IMR-90 (cell line): ENCODE measurements at regions not wholly inside any gene's neighbourhood (a gene's known extent, or its start where the extent isn't known, plus 50 kb on each side); places are given as distances from the start of the nearest gene placed in this dataset.

Source experiments
- ATAC-seq: fragments of 200-7000 bp; cut with Tn5 transposase; 2 replicates; pipeline ENCODE4 v1.9.1; 2020; ENCODE audit warnings: low read depth, mild to moderate bottlenecking, moderate library complexity
- BruUV-seq: library from RNA; stranded (reverse); fragments of 400-500 nt; replicated peaks from 2 replicates; lab custom pipeline; 2021; lab: Mats Ljungman, UMichigan
- CTCF ChIA-PET: fragments of 300-600 bp; formaldehyde crosslinking; extraction: SDS; loops from one replicate; lab custom pipeline; 2021; ENCODE audit warnings: antibody characterized with exemption; lab: Yijun Ruan, JAX
- POLR2A ChIA-PET: fragments of 300-600 bp; sonication (Branson Sonifier 250); formaldehyde crosslinking; loops from one replicate; lab custom pipeline; 2022; ENCODE audit warnings: antibody characterized with exemption; ENCODE audit not compliant: unreplicated experiment; lab: Charles Lee
- DNase-seq: peaks from one replicate; pipeline ENCODE4 v3.0.0; 2013
- H2AFZ ChIP-seq: replicated peaks from 2 replicates; pipeline ENCODE3; 2013; ENCODE audit warnings: low read length, mild to moderate bottlenecking; ENCODE audit not compliant: poor library complexity
- H2AK5ac ChIP-seq: 2 replicates; pipeline ENCODE4 v1.6.1; 2013; ENCODE audit warnings: low read depth, low read length, inconsistent platforms
- H2AK9ac ChIP-seq: replicated peaks from 2 replicates; pipeline ENCODE3; 2013; ENCODE audit warnings: mild to moderate bottlenecking, low read depth, low read length, moderate library complexity; ENCODE audit not compliant: poor library complexity
- H2BK120ac ChIP-seq: 2 replicates; pipeline ENCODE4 v1.6.1; 2013; ENCODE audit warnings: low read depth, low read length, inconsistent platforms
- H2BK15ac ChIP-seq: 3 replicates; pipeline ENCODE4 v1.6.1; 2013; ENCODE audit warnings: low read depth, low read length, inconsistent platforms
- H2BK20ac ChIP-seq: 2 replicates; pipeline ENCODE4 v1.6.1; 2013; ENCODE audit warnings: low read depth, mild to moderate bottlenecking, inconsistent platforms, low read length, moderate library complexity
- H2BK5ac ChIP-seq: 2 replicates; pipeline ENCODE4 v1.6.1; 2013; ENCODE audit warnings: mild to moderate bottlenecking, low read depth, low read length, inconsistent platforms; ENCODE audit not compliant: poor library complexity, severe bottlenecking
- H3K14ac ChIP-seq: replicated peaks from 2 replicates; pipeline ENCODE4 v1.6.1; 2013; ENCODE audit warnings: low read depth, low read length, inconsistent platforms
- H3K18ac ChIP-seq: 2 replicates; pipeline ENCODE4 v1.6.1; 2013; ENCODE audit warnings: low read depth, low read length, control low read depth
- H3K23ac ChIP-seq: 2 replicates; pipeline ENCODE4 v1.6.1; 2013; ENCODE audit warnings: low read depth, low read length, inconsistent platforms
- H3K27ac ChIP-seq: 2 replicates; pipeline ENCODE4 v1.5.1; 2013; ENCODE audit warnings: mild to moderate bottlenecking, control low read depth, low read length; ENCODE audit not compliant: insufficient read depth
- H3K27me3 ChIP-seq: 2 replicates; pipeline ENCODE4 v1.6.1; 2013; ENCODE audit warnings: low read length; ENCODE audit not compliant: control insufficient read depth, insufficient read depth
- H3K36me3 ChIP-seq: 2 replicates; pipeline ENCODE4 v1.6.1; 2013; ENCODE audit warnings: low read length, mixed read lengths; ENCODE audit not compliant: control insufficient read depth, insufficient read depth
- H3K4ac ChIP-seq: 2 replicates; pipeline ENCODE4 v1.6.1; 2013; ENCODE audit warnings: low read depth, low read length, inconsistent platforms
- H3K4me1 ChIP-seq: 2 replicates; pipeline ENCODE4 v1.6.1; 2013; ENCODE audit warnings: low read length, mixed read lengths; ENCODE audit not compliant: control insufficient read depth, insufficient read depth
- H3K4me2 ChIP-seq: 2 replicates; pipeline ENCODE4 v1.6.1; 2013; ENCODE audit warnings: low read depth, mild to moderate bottlenecking, control low read depth, low read length, moderate library complexity
- H3K4me3 ChIP-seq: 2 replicates; pipeline ENCODE4 v1.5.1; 2013; ENCODE audit warnings: low read depth, mild to moderate bottlenecking, control low read depth, low read length, moderate library complexity; ENCODE audit not compliant: insufficient read depth
- H3K56ac ChIP-seq: 2 replicates; pipeline ENCODE4 v1.6.1; 2013; ENCODE audit warnings: low read length, inconsistent platforms; ENCODE audit not compliant: insufficient read depth; ENCODE audit errors: extremely low read depth
- H3K79me1 ChIP-seq, 2 experiments: 2 replicates each; pipeline ENCODE4 v1.6.1; 2013; ENCODE audit warnings: low read length in 2 of 2, inconsistent platforms in 1 of 2, low read depth in 1 of 2
- H3K9ac ChIP-seq: 2 replicates; pipeline ENCODE4 v1.6.1; 2013; ENCODE audit warnings: low read depth, low read length, control low read depth
- H3K9me1 ChIP-seq: 2 replicates; pipeline ENCODE4 v1.6.1; 2013; ENCODE audit warnings: low read length, inconsistent platforms; ENCODE audit not compliant: insufficient read depth
- H3K9me3 ChIP-seq: 2 replicates; pipeline ENCODE4 v1.6.1; 2013; ENCODE audit warnings: low read length; ENCODE audit not compliant: control insufficient read depth, insufficient read depth
- H4K20me1 ChIP-seq: 2 replicates; pipeline ENCODE4 v1.6.1; 2013; ENCODE audit warnings: low read length, inconsistent platforms; ENCODE audit not compliant: insufficient read depth
- H4K5ac ChIP-seq: 2 replicates; pipeline ENCODE4 v1.6.1; 2013; ENCODE audit warnings: mild to moderate bottlenecking, low read depth, low read length, control low read depth
- H4K8ac ChIP-seq, 2 experiments: 2 replicates each; pipeline ENCODE4 v1.6.1; 2013; ENCODE audit warnings: low read depth in 2 of 2, low read length in 2 of 2, control low read depth in 1 of 2, inconsistent platforms in 1 of 2
- H4K91ac ChIP-seq: 2 replicates; pipeline ENCODE4 v1.6.1; 2013; ENCODE audit warnings: low read depth, low read length, inconsistent platforms; ENCODE audit not compliant: insufficient read depth
- BHLHE40 ChIP-seq: fragments of 150-350 bp; IDR thresholded peaks from 2 replicates; pipeline ENCODE4 v1.6.1; 2016; ENCODE audit warnings: mild to moderate bottlenecking, low read depth, low read length
- FOS ChIP-seq: fragments of 150-350 bp; IDR thresholded peaks from 2 replicates; pipeline ENCODE4 v1.6.1; 2016; ENCODE audit warnings: low read depth, low read length
- MAFK ChIP-seq: IDR thresholded peaks from 2 replicates; pipeline ENCODE4 v1.6.1; 2012; ENCODE audit warnings: low read depth, low read length, improper control_type of control experiment
- MAZ ChIP-seq: IDR thresholded peaks from 2 replicates; pipeline ENCODE4 v1.6.1; 2012; ENCODE audit warnings: low read depth, mild to moderate bottlenecking, low read length, improper control_type of control experiment, moderate library complexity, borderline replicate concordance
- MXI1 ChIP-seq: IDR thresholded peaks from 2 replicates; pipeline ENCODE4 v1.6.1; 2012; ENCODE audit warnings: low read depth, mild to moderate bottlenecking, low read length, moderate library complexity, borderline replicate concordance
- NFE2L2 ChIP-seq: fragments of 150-350 bp; IDR thresholded peaks from 2 replicates; pipeline ENCODE4 v1.6.1; 2016; ENCODE audit warnings: low read depth, mild to moderate bottlenecking, low read length
- RAD21 ChIP-seq: IDR thresholded peaks from 2 replicates; pipeline ENCODE4 v1.6.1; 2012; ENCODE audit warnings: low read length, improper control_type of control experiment
- SMC3 ChIP-seq: fragments of 150-350 bp; IDR thresholded peaks from 2 replicates; pipeline ENCODE4 v1.6.1; 2016; ENCODE audit warnings: low read depth, mild to moderate bottlenecking, antibody characterized with exemption, low read length, moderate library complexity
- USF2 ChIP-seq: fragments of 150-350 bp; IDR thresholded peaks from 2 replicates; pipeline ENCODE4 v1.6.1; 2017; ENCODE audit warnings: mild to moderate bottlenecking, antibody characterized with exemption, low read length, low read depth
- WGBS, 2 experiments: methylation state at CpG; one replicate each; pipeline versions ENCODE4 v1.1.5 to v1.1.7; 2013; ENCODE audit warnings: missing lambda C conversion rate in 2 of 2; ENCODE audit not compliant: insufficient read length in 1 of 2; ENCODE audit errors: extremely low coverage in 2 of 2; 5-methylcytosine and 5-hydroxymethylcytosine counted together
- dilution Hi-C: fragments of 300-500 bp; cut with HindIII; formaldehyde crosslinking; loops from one replicate; pipeline ENCODE4 v1.14.3; 2018; ENCODE audit warnings: low sequenced_read_pairs; ENCODE audit not compliant: unreplicated experiment
- in situ Hi-C: fragments of 300-500 bp; cut with MboI; formaldehyde crosslinking; loops from 3 replicates; pipeline ENCODE4 v1.14.3; 2019; ENCODE audit warnings: low sequenced_read_pairs, inconsistent platforms, mixed read lengths
- intact Hi-C: fragments of 100-400 bp; cut with micrococcal nuclease; formaldehyde crosslinking; loops from 2 replicates; pipeline ENCODE4 v1.10.0; 2022

DNA sequence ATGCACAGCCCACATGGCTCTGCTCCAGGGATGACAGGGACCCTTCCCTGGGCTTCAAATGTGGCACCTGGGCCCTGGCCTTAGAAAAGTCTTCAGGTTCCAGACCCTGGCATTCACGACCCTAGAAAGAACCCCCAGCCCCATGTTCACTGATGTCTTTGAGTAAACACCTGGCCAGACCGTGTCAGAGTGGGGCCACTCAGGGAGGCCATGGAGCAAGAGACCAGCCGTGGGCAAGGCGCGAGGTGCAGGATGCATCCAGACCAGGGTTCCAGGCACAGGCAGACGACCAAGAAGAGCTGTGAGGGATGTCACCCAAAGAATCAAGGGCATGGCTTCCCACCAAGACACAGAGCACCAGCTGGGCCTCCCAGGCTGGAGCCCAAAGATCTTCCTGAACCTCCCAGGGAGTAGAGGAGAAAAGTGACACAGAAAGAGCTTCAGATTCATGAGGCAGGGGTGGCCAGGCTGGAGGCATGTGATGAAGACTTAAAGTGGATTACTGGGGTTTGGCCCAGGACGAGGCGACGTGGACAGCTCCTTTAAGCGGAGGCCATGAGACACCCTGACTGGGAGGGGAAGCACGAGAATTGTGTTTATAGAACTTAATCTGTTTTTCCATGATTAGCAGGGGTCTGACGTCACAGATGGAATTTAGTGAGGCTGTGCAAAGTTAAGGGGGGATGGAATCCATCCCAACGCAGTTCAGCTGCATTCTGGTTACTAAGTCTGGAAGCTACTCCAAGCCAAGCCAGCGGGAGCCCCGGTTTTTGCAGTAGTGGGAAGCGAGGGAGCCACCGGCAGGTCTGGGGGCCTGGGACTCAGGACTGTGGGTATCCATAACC is 61.6 kb downstream of the ARL6IP4 start:
- Histone ChIP-seq H4K20me1 (no peaks in the 10 kb centered on the region), H3K4me3 (no peak overlapping the region), H3K27me3 (no peaks in the 10 kb centered on the region), H4K5ac (peak overlapping the region; percentile 93), H2AFZ (peak overlapping the region; percentile 81), H2AK9ac (peak overlapping the region; percentile 53), H3K9me3 (no peaks in the 10 kb centered on the region), H3K14ac (peak overlapping the region; percentile 87), H3K79me1 (peaks cover 6 to 42% of the 10 kb centered on the region in 2 experiments; a peak in 3 of 4 replicates), H2AK5ac (peak overlapping the region; percentile 97), H3K9me1 (peaks cover 25% of the 10 kb centered on the region), H3K27ac (peak overlapping the region; percentile 93), H2BK15ac (peak overlapping the region; percentile 49; the same call in 2 of the 3 replicates), H2BK120ac (peak overlapping the region; percentile 92), H3K23ac (peak overlapping the region; percentile 91), H4K91ac (peak overlapping the region; percentile 95), H3K36me3 (no peaks in the 10 kb centered on the region), H3K18ac (peak overlapping the region; percentile 87), H2BK5ac (peak overlapping the region; percentile 74), H3K4me2 (peak overlapping the region; percentile 65), H4K8ac (peak overlapping the region; percentile 68 to 90; a peak in 3 of 4 replicates), H3K9ac (peak overlapping the region; percentile 69), H2BK20ac (peak overlapping the region; percentile 93), H3K56ac (peak overlapping the region; percentile 62), H3K4me1 (peaks cover 33% of the 10 kb centered on the region), H3K4ac (peak overlapping the region; percentile 95)
- WGBS, 2 experiments = 36% methylated on average over 8 of the region's 17 CpGs; no CpG with 5 or more reads in 1 of the 2 experiments
- ChIA-PET POLR2A (interaction anchor here (0.6 to 1.6 kb wide), 4 partner anchors 107 to 196 kb away, joined by 3 to 8 read pairs (median 5); partner anchors contain the start of genes MPHOSPH9 and MTRFR), CTCF (interaction anchor here (0.7 to 3.3 kb wide), 11 partner anchors 11 to 611 kb away, joined by 3 to 27 read pairs (median 4); partner anchors contain the start of genes MPHOSPH9, MTRFR and PITPNM2)
- in situ Hi-C loops (loop anchor here (10.0 kb wide), 1 partner anchor 193 kb away; the partner anchor contains the start of genes MPHOSPH9 and MTRFR), intact Hi-C loops (loop anchor here (2.0 kb wide), 2 partner anchors 61 to 85 kb away; partner anchors contain the start of gene ARL6IP4), dilution Hi-C loops (no loop called here)
- TF ChIP-seq BHLHE40 = peak; percentile 98
- no peak for TF ChIP-seq MAFK
- TF ChIP-seq MAZ = peak; percentile 67
- peak; percentile 98 for TF ChIP-seq MXI1
- peak; percentile 58; the same call in 1 of the 2 replicates for TF ChIP-seq NFE2L2
- TF ChIP-seq RAD21 = peak; percentile 5; the same call in 1 of the 2 replicates
- TF ChIP-seq USF2 = peak; percentile 47; the same call in 1 of the 2 replicates
- no peak; the same call in 1 of the 2 replicates for TF ChIP-seq SMC3
- TF ChIP-seq FOS = peak; percentile 47
- no TSS peak for BruUV-seq
- peak; percentile 66 for ATAC-seq
- peak; percentile 98 for DNase-seq
